ENCODE measurements at regions not wholly inside any gene's neighbourhood (a gene's known extent, or its start where the extent isn't known, plus 50 kb on each side); places are given as distances from the start of the nearest gene placed in this dataset.
"Not testable (repeated sequence)": the region's sequence is repeated elsewhere in the genome, so short reads cannot be mapped to it uniquely, and the experiment has no call there.

- no peak for DNase-seq
Measured at GRCh38 chr3:25844891-25845290, 55.0 kb downstream of the OXSM start.

- DNase-seq = no peak
Measured at GRCh38 chr3:25846282-25846681, 56.4 kb downstream of the OXSM start.

GRCh38 chr3:25849091-25849490 is 59.2 kb downstream of the OXSM start:
- DNase-seq = no peak

- no peak for DNase-seq
Measured at GRCh38 chr3:25849641-25850385, 59.9 kb downstream of the OXSM start.

- DNase-seq = not testable (repeated sequence)
Measured at GRCh38 chr3:25851693-25852259, 61.9 kb downstream of the OXSM start.

- DNase-seq = no peak
Measured at GRCh38 chr3:25854214-25854613, 64.3 kb downstream of the OXSM start.

GRCh38 chr3:25854635-25855034 is 64.7 kb downstream of the OXSM start:
- no peak for DNase-seq

- no peak for DNase-seq
Measured at GRCh38 chr3:25855266-25855784, 65.4 kb downstream of the OXSM start.

- no peak for DNase-seq
Measured at GRCh38 chr3:25856902-25857518, 67.1 kb downstream of the OXSM start.

- DNase-seq = no peak
Measured at GRCh38 chr3:25861566-25861965, 71.7 kb downstream of the OXSM start.

- DNase-seq = no peak
Measured at GRCh38 chr3:25863011-25863415, 73.1 kb downstream of the OXSM start.

- DNase-seq = no peak
Measured at GRCh38 chr3:25863416-25863959, 73.6 kb downstream of the OXSM start.

GRCh38 chr3:25870452-25870851 is 80.6 kb downstream of the OXSM start:
- no peak for DNase-seq

- DNase-seq = no peak
Measured at GRCh38 chr3:25872200-25872877, 82.4 kb downstream of the OXSM start.

GRCh38 chr3:25883492-25883891 is 93.6 kb downstream of the OXSM start:
- DNase-seq = no peak

- DNase-seq = no peak
Measured at GRCh38 chr3:25884981-25885380, 95.1 kb downstream of the OXSM start.

- no peak for DNase-seq
Measured at GRCh38 chr3:25885544-25885943, 95.7 kb downstream of the OXSM start.

GRCh38 chr3:25887907-25888306 is 98.0 kb downstream of the OXSM start:
- DNase-seq = no peak

- DNase-seq = no peak
Measured at GRCh38 chr3:25888892-25889524, 99.1 kb downstream of the OXSM start.

- no peak for DNase-seq
Measured at GRCh38 chr3:25889525-25889917, 99.6 kb downstream of the OXSM start.

GRCh38 chr3:25894101-25894500 is 104.2 kb downstream of the OXSM start:
- DNase-seq = no peak

- no peak for DNase-seq
Measured at GRCh38 chr3:25895031-25895430, 105.1 kb downstream of the OXSM start.

- DNase-seq = no peak
Measured at GRCh38 chr3:25895443-25895842, 105.6 kb downstream of the OXSM start.
